ENCODE measurements at regions not wholly inside any gene's neighbourhood (a gene's known extent, or its start where the extent isn't known, plus 50 kb on each side); places are given as distances from the start of the nearest gene placed in this dataset.

- FAIRE-seq = no peak
These were observed 120.3 kb downstream of the TMEM30B start for GRCh38 chr14:61160798-61161197.

GRCh38 chr14:61154641-61155040 lies 126.5 kb downstream of the TMEM30B start:
- H3K27ac Mint-ChIP-seq (ENCODE audit: unreplicated experiment) = peak overlapping the region; percentile 91
- DNase-seq (ENCODE audit: low read depth) = peak; percentile 76
- no peak overlapping the region for H3K4me3 Mint-ChIP-seq (ENCODE audit: unreplicated experiment)
- no peaks in the 10 kb centered on the region for H3K27me3 Mint-ChIP-seq (ENCODE audit: low read depth, unreplicated experiment)
- no peaks in the 10 kb centered on the region for H3K9me3 ChIP-seq (ENCODE audit: insufficient read depth, low read depth, low read length)
- peaks cover 24% of the 10 kb centered on the region for H3K4me1 ChIP-seq (ENCODE audit: insufficient read depth, low read length)
- H3K9me3 Mint-ChIP-seq (ENCODE audit: unreplicated experiment) = no peaks in the 10 kb centered on the region
- no peaks in the 10 kb centered on the region for H3K36me3 Mint-ChIP-seq (ENCODE audit: low read depth, unreplicated experiment)
- H3K9ac ChIP-seq (ENCODE audit: low read length) = peak overlapping the region; percentile 29
- no peaks in the 10 kb centered on the region for H3K27me3 ChIP-seq (ENCODE audit: insufficient read depth, low read length)
- no peaks in the 10 kb centered on the region for H4K20me1 ChIP-seq (ENCODE audit: insufficient read depth, low read length)
- no peaks in the 10 kb centered on the region for H3K79me2 ChIP-seq (ENCODE audit: insufficient read depth, low read length)
- H3K4me3 ChIP-seq (ENCODE audit: insufficient read depth, low read depth, low read length) = no peak overlapping the region
- H3K36me3 ChIP-seq (ENCODE audit: insufficient read depth, low read length) = no peaks in the 10 kb centered on the region
- peaks cover 25% of the 10 kb centered on the region for H3K4me1 Mint-ChIP-seq (ENCODE audit: low read depth, unreplicated experiment)
- peak overlapping the region; percentile 51 for H3K4me2 ChIP-seq (ENCODE audit: low read length)
- TF ChIP-seq EZH2 (IDR thresholded peaks at IDR 0.05; ENCODE audit: insufficient read depth, low read length) (no peak), CTCF (IDR thresholded peaks at IDR 0.05; ENCODE audit: insufficient read depth, low read depth, low read length) (no peak)
- FAIRE-seq = no peak
- peak overlapping the region; percentile 53 for H2AFZ ChIP-seq (ENCODE audit: low read depth, low read length)
- peak overlapping the region; percentile 84 for H3K27ac ChIP-seq (ENCODE audit: low read depth, low read length)

More at GRCh38 chr14:61160798-61161197, 120.3 kb downstream of the TMEM30B start:
- H2AFZ ChIP-seq (ENCODE audit: low read depth, low read length) = no peak overlapping the region
- no peaks in the 10 kb centered on the region for H4K20me1 ChIP-seq (ENCODE audit: insufficient read depth, low read length)
- TF ChIP-seq EZH2 (IDR thresholded peaks at IDR 0.05; ENCODE audit: insufficient read depth, low read length) (no peak), CTCF (IDR thresholded peaks at IDR 0.05; ENCODE audit: insufficient read depth, low read depth, low read length) (no peak)
- H3K9ac ChIP-seq (ENCODE audit: low read length) = no peak overlapping the region
- no peak overlapping the region for H3K27ac ChIP-seq (ENCODE audit: low read depth, low read length)
- Mint-ChIP-seq H3K4me3 (ENCODE audit: unreplicated experiment) (no peak overlapping the region), H3K36me3 (ENCODE audit: low read depth, unreplicated experiment) (no peaks in the 10 kb centered on the region), H3K27me3 (ENCODE audit: low read depth, unreplicated experiment) (no peaks in the 10 kb centered on the region), H3K27ac (ENCODE audit: unreplicated experiment) (no peak overlapping the region), H3K4me1 (ENCODE audit: low read depth, unreplicated experiment) (no peaks in the 10 kb centered on the region), H3K9me3 (ENCODE audit: unreplicated experiment) (peaks cover 13% of the 10 kb centered on the region)
- no peaks in the 10 kb centered on the region for H3K9me3 ChIP-seq (ENCODE audit: insufficient read depth, low read depth, low read length)
- H3K79me2 ChIP-seq (ENCODE audit: insufficient read depth, low read length) = no peaks in the 10 kb centered on the region
- H3K36me3 ChIP-seq (ENCODE audit: insufficient read depth, low read length) = no peaks in the 10 kb centered on the region
- H3K4me2 ChIP-seq (ENCODE audit: low read length) = no peak overlapping the region
- DNase-seq (ENCODE audit: low read depth) = no peak
- H3K4me1 ChIP-seq (ENCODE audit: insufficient read depth, low read length) = no peaks in the 10 kb centered on the region
- no peaks in the 10 kb centered on the region for H3K27me3 ChIP-seq (ENCODE audit: insufficient read depth, low read length)
- H3K4me3 ChIP-seq (ENCODE audit: insufficient read depth, low read depth, low read length) = no peak overlapping the region

GRCh38 chr14:61153914-61154545 lies 127.1 kb downstream of the TMEM30B start:
- Histone ChIP-seq H3K4me3 (ENCODE audit: insufficient read depth, low read depth, low read length) (no peak overlapping the region), H3K9ac (ENCODE audit: low read length) (peak overlapping the region; percentile 29), H2AFZ (ENCODE audit: low read depth, low read length) (no peak overlapping the region), H3K79me2 (ENCODE audit: insufficient read depth, low read length) (no peaks in the 10 kb centered on the region), H3K36me3 (ENCODE audit: insufficient read depth, low read length) (no peaks in the 10 kb centered on the region), H3K4me1 (ENCODE audit: insufficient read depth, low read length) (peaks cover 24% of the 10 kb centered on the region), H4K20me1 (ENCODE audit: insufficient read depth, low read length) (no peaks in the 10 kb centered on the region), H3K9me3 (ENCODE audit: insufficient read depth, low read depth, low read length) (no peaks in the 10 kb centered on the region), H3K4me2 (ENCODE audit: low read length) (peak overlapping the region; percentile 51), H3K27ac (ENCODE audit: low read depth, low read length) (peak overlapping the region; percentile 84), H3K27me3 (ENCODE audit: insufficient read depth, low read length) (no peaks in the 10 kb centered on the region)
- peaks cover 25% of the 10 kb centered on the region for H3K4me1 Mint-ChIP-seq (ENCODE audit: low read depth, unreplicated experiment)
- DNase-seq (ENCODE audit: low read depth) (no peak), FAIRE-seq (no peak)
- H3K4me3 Mint-ChIP-seq (ENCODE audit: unreplicated experiment) = no peak overlapping the region
- H3K9me3 Mint-ChIP-seq (ENCODE audit: unreplicated experiment) = peaks cover 2% of the 10 kb centered on the region
- TF ChIP-seq CTCF (IDR thresholded peaks at IDR 0.05; ENCODE audit: insufficient read depth, low read depth, low read length) (no peak), EZH2 (IDR thresholded peaks at IDR 0.05; ENCODE audit: insufficient read depth, low read length) (no peak)
- no peaks in the 10 kb centered on the region for H3K27me3 Mint-ChIP-seq (ENCODE audit: low read depth, unreplicated experiment)
- H3K36me3 Mint-ChIP-seq (ENCODE audit: low read depth, unreplicated experiment) = no peaks in the 10 kb centered on the region
- peak overlapping the region; percentile 83 for H3K27ac Mint-ChIP-seq (ENCODE audit: unreplicated experiment)

Data from astrocyte (in vitro differentiated cells and primary cell).